ENCODE measurements at regions not wholly inside any gene's neighbourhood (a gene's known extent, or its start where the extent isn't known, plus 50 kb on each side); places are given as distances from the start of the nearest gene placed in this dataset.
"Not testable (repeated sequence)": the region's sequence is repeated elsewhere in the genome, so short reads cannot be mapped to it uniquely, and the experiment has no call there.

- no peak for DNase-seq (ENCODE audit: low spot score)
These were observed 206.5 kb downstream of the PCDH10 start for GRCh38 chr4:133355633-133356032.

DNA sequence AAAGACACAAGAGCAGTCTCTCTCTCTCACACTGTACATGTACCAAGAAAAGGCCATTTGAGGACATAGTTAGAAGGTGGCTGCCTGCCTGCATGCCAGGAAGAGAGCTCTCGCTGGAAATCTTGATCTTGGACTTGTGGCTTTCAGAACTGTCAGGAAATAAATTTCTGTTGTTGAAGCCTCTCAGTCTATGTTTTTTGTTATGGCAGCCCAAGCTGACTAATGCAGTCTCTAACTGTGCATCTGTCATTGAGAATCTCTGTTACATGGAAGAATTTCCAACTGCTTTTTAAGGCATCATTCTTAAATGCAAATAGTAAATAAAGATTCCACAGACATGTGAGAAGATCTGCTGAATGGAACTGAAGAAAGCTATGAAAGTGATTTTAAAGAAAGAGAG is 198.3 kb downstream of the PCDH10 start:
- no peak for DNase-seq (ENCODE audit: low spot score)

GRCh38 chr4:133324491-133324890 is 175.4 kb downstream of the PCDH10 start:
- no peak for DNase-seq (ENCODE audit: low spot score)

DNA sequence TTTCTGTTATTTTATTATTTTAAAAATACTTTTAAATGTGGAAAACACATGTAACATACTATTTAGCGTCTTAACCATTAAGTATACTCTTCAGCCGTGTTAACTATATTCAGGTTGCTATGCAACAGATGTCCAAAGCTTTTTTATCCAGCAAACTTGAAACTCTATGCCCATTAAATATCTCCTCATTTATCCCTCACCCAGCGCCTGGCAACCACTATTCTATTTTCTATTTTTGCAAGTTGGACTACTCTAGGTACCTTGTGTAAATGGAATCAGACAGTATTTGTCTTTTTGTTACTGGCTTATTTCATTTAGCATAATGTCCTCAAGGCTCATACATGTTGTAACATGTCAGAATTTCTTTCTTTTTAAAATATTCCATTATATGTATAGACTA is 174.6 kb downstream of the PCDH10 start:
- DNase-seq (ENCODE audit: low spot score), result no peak

GRCh38 chr4:133320576-133321170 is 171.6 kb downstream of the PCDH10 start:
- peak; percentile 50 for DNase-seq (ENCODE audit: low spot score)

DNA sequence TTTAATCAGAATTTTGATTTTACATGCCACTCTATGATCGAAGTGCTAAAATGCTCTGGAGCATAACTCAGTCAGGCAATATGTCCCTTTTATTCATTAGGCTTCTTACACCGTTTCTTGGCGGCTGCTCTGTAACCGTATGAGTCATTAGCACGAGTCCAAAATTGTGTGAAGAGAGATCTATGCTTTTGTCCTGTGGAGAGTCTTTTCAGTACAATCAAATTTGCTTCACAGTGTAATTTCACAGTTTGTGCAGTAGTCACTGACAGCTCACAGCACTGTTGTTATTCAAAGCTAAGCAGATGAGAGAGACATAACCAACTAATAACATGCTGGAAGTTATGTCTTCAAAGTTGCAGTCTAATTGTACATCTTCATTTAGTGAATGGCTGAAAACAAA is 167.8 kb downstream of the PCDH10 start:
- no peak for DNase-seq (ENCODE audit: low spot score)

GRCh38 chr4:133314991-133315390 is 165.9 kb downstream of the PCDH10 start:
- DNase-seq (ENCODE audit: low spot score), result no peak

DNA sequence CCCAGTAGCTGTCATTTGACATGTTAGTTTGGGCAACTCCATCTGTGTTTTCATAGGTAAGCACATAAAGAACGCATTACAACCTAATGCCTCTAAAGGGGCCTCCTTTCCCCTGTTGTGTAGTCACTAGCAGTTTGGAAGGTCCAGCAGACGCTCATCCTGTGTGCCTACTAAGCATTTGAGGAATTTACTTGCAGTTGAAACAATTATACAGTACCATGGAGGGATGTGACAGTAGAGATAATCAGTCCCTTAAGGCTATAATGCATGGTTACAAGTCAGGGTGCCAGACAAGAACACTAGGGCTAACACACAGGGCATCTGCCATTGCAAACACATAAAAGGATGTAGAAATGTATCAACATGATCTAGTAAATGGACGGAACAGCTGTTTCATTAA is 138.3 kb downstream of the PCDH10 start:
- DNase-seq (ENCODE audit: low spot score), result no peak

GRCh38 chr4:133278591-133278990 is 129.5 kb downstream of the PCDH10 start:
- no peak for DNase-seq (ENCODE audit: low spot score)

DNA sequence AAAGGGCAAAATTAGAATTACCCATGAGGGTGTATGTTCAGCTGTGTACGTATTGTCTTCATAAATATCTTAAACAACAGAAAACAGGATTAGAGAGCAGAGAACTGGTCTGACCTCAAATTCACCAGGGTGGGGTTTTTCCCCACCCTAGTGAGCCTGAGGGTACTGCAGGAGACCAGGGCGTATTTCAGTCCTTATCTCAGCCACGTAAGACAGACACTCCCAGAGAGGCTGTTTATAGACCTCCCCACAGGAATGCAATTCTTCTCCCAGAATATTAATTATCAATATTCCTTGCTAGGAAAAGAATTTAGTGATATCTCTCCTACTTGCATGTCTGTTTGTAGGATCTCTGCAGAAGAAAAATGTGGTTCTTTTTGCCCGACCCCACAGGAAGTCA is 128.8 kb downstream of the PCDH10 start:
- not testable (repeated sequence) for DNase-seq (ENCODE audit: low spot score)

- DNase-seq (ENCODE audit: low spot score), result no peak
These were observed 126.2 kb downstream of the PCDH10 start for GRCh38 chr4:133275246-133275645.

DNA sequence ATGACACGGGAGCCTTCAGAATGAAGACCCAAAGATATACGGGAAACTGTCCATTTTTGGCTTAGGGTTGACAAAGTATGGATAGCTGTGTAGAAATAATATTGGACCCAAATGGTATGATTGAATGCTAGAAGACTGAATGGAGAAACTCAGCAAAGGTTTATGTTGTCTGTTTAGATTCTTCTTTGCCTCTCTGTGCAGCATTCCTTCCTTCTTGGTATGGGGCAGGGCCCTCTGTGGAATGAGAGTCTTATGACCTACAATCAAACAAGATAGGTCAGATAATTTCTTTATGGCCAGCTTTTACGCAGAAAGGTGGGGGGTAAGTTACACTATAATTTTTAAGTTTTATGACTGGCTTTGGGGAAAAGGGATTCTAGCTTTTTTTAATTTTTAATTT is 124.3 kb downstream of the PCDH10 start:
- DNase-seq (ENCODE audit: low spot score), result no peak

GRCh38 chr4:133270021-133270570 is 121.0 kb downstream of the PCDH10 start:
- no peak for DNase-seq (ENCODE audit: low spot score)

- no peak for DNase-seq (ENCODE audit: low spot score)
These were observed 119.1 kb downstream of the PCDH10 start for GRCh38 chr4:133268205-133268604.

DNA sequence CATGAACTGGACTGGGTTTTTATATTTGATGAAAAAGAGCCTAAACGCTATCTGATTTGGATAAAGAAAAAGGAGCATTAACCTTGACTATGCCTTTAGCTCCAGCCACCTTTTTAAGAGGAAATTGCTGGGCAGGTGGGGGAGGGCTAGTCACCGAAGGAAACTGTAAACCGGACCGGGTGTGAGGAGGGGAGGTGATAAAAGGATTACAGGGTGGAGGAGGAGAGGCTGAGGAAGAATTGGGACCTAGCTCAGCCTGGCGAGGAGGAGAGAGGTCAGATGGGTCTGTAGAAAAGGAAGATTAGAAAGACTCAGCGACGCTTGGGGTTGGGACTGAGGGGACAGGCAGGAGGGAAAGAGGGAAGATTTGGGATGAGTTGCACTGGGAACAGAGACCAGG is 118.4 kb downstream of the PCDH10 start:
- DNase-seq (ENCODE audit: low spot score), result not testable (repeated sequence)

- not testable (repeated sequence) for DNase-seq (ENCODE audit: low spot score)
These were observed 117.9 kb downstream of the PCDH10 start for GRCh38 chr4:133266966-133267365.

DNA sequence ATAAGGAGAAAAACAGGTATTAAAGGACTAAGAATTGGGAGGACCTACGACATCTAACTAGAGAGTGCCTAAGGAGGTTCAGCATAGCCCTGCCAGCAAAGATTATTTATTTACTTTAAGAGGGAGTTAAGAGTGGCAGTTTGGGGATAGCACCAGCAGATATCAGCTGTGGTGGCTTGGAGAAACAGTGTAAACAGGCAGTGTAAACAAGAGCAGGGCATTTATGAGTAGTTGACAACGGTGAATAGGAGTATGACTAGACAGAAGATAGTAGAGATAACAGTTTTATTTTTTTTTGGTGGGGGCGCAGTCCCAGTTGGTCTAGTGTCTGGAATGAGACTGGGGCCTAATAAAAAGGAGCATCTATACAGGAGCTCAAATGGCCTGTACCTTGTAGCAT is 115.2 kb downstream of the PCDH10 start:
- DNase-seq (ENCODE audit: low spot score), result not testable (repeated sequence)

GRCh38 chr4:133263104-133263503 is 114.0 kb downstream of the PCDH10 start:
- DNase-seq (ENCODE audit: low spot score), result no peak

- no peak for DNase-seq (ENCODE audit: low spot score)
These were observed 98.8 kb downstream of the PCDH10 start for GRCh38 chr4:133247861-133248260.

GRCh38 chr4:133245226-133245625 is 96.1 kb downstream of the PCDH10 start:
- DNase-seq (ENCODE audit: low spot score), result no peak
